OCI-LY7 (cell line): ENCODE measurements at regions not wholly inside any gene's neighbourhood (a gene's known extent, or its start where the extent isn't known, plus 50 kb on each side); places are given as distances from the start of the nearest gene placed in this dataset.

Experiments
- BruUV-seq: library from RNA; stranded (reverse); fragments of 400-500 nt; replicated peaks from 2 replicates; lab custom pipeline; 2021; lab: Mats Ljungman, UMichigan
- CTCF ChIA-PET: fragments of 300-600 bp; sonication (Branson Sonifier 250); formaldehyde crosslinking; loops from one replicate; lab custom pipeline; 2022; ENCODE audit warnings: antibody characterized with exemption; ENCODE audit not compliant: unreplicated experiment; lab: Charles Lee
- POLR2A ChIA-PET: fragments of 300-600 bp; sonication (Branson Sonifier 250); formaldehyde crosslinking; loops from one replicate; lab custom pipeline; 2022; ENCODE audit warnings: antibody characterized with exemption; lab: Charles Lee
- DNase-seq: peaks from one replicate; pipeline ENCODE4 v3.0.0-alpha.2; 2015; ENCODE audit warnings: low spot score
- H2AFZ ChIP-seq: fragments of 200-600 bp; sonication (generic), shearing (Covaris generic); 2 replicates; pipeline ENCODE4 v1.6.1; 2014; ENCODE audit warnings: mild to moderate bottlenecking, antibody characterized with exemption, low read length, moderate library complexity
- H3K27ac ChIP-seq: fragments of 200-600 bp; sonication (generic); 2 replicates; pipeline ENCODE4 v1.5.1; 2014; ENCODE audit warnings: mixed run types, low read depth, mild to moderate bottlenecking, moderate library complexity, low read length, inconsistent platforms; ENCODE audit not compliant: poor library complexity, severe bottlenecking
- H3K36me3 ChIP-seq: fragments of 200-600 bp; sonication (generic); 2 replicates; pipeline ENCODE4 v1.6.1; 2014; ENCODE audit warnings: mild to moderate bottlenecking, antibody characterized with exemption, low read length, moderate library complexity, mixed read lengths; ENCODE audit not compliant: insufficient read depth
- H3K4me1 ChIP-seq: fragments of 200-600 bp; sonication (generic); 2 replicates; pipeline ENCODE4 v1.5.1; 2014; ENCODE audit warnings: mild to moderate bottlenecking, low read length; ENCODE audit not compliant: insufficient read depth, poor library complexity, severe bottlenecking
- H3K4me2 ChIP-seq: fragments of 200-600 bp; sonication (generic); 2 replicates; pipeline ENCODE4 v1.6.1; 2014; ENCODE audit warnings: mild to moderate bottlenecking, low read length
- H3K4me3 ChIP-seq: fragments of 200-600 bp; sonication (generic); 2 replicates; pipeline ENCODE4 v1.5.1; 2014; ENCODE audit warnings: mild to moderate bottlenecking, low read depth, low read length; ENCODE audit not compliant: poor library complexity, severe bottlenecking
- H3K79me2 ChIP-seq: fragments of 200-600 bp; sonication (generic); 2 replicates; pipeline ENCODE4 v1.6.1; 2016; ENCODE audit warnings: low read depth, mild to moderate bottlenecking, low read length, moderate library complexity, mixed read lengths; ENCODE audit not compliant: insufficient read depth
- H3K9me2 ChIP-seq: fragments of 200-600 bp; sonication (generic); 2 replicates; pipeline ENCODE4 v1.6.1; 2016; ENCODE audit warnings: mild to moderate bottlenecking, low read length, mixed read lengths; ENCODE audit not compliant: insufficient read depth
- H3K9me3 ChIP-seq: fragments of 200-600 bp; sonication (generic); 2 replicates; pipeline ENCODE4 v1.6.1; 2014; ENCODE audit warnings: mild to moderate bottlenecking, mixed run types, low read length, mixed read lengths
- H4K20me1 ChIP-seq: fragments of 200-600 bp; sonication (generic); 2 replicates; pipeline ENCODE4 v1.6.1; 2014; ENCODE audit warnings: mild to moderate bottlenecking, antibody characterized with exemption, low read length, moderate library complexity, mixed read lengths; ENCODE audit not compliant: insufficient read depth
- EZH2phosphoT487 ChIP-seq: fragments of 200-600 bp; sonication (generic); IDR thresholded peaks from 2 replicates; pipeline ENCODE4 v1.6.1; 2018; ENCODE audit warnings: low read depth, borderline replicate concordance, mild to moderate bottlenecking, mixed run types, antibody characterized with exemption, low read length, moderate library complexity, mixed read lengths
- intact Hi-C: fragments of 100-400 bp; cut with micrococcal nuclease; formaldehyde crosslinking; loops from one replicate; pipeline ENCODE4 v1.10.0; 2022; ENCODE audit not compliant: unreplicated experiment
- TF ChIP-seq, protein P1 (sequence below): fragments of 200-600 bp; sonication (generic); conservative IDR thresholded peaks from 2 replicates; pipeline ENCODE4 v1.5.1; 2014; ENCODE audit warnings: mild to moderate bottlenecking, antibody characterized with exemption, low read length, moderate library complexity, mixed read lengths

DNA sequence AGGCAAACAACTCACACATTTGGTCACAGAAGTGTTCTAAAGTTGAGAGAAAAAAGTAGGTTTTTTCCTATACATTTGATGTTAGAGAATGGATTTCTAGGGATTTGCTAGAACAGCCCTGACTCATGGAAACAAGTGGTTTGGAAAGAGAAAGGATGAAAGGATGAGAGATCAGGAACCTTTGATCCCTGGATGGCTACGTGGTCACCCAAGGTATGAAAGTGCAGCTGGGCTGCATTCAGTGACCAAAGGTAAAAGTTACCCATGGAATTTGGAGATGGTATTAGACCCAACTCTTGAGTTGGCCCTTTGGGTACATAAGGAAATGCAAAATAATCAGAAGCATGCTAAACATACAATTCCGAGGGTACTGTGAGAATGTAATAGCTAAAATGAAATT lies 61.3 kb upstream of the SPIN1 start:
- POLR2A ChIA-PET = interaction anchor here (0.7 kb wide), 1 partner anchor 268 kb away, joined by 4 read pairs; no protein-coding TSS in a partner anchor
- Histone ChIP-seq H3K4me2 (no peak overlapping the region), H3K4me1 (peaks cover 23% of the 10 kb centered on the region), H3K4me3 (no peak overlapping the region), H2AFZ (no peak overlapping the region), H3K36me3 (no peaks in the 10 kb centered on the region), H3K9me3 (no peaks in the 10 kb centered on the region), H3K9me2 (no peaks in the 10 kb centered on the region), H3K27ac (no peak overlapping the region), H3K79me2 (no peaks in the 10 kb centered on the region), H4K20me1 (no peaks in the 10 kb centered on the region)
- no peak for DNase-seq
- intact Hi-C loops = no loop called here
- CTCF ChIA-PET = no interaction called here
- BruUV-seq = no TSS peak
- TF ChIP-seq, protein P1, sequence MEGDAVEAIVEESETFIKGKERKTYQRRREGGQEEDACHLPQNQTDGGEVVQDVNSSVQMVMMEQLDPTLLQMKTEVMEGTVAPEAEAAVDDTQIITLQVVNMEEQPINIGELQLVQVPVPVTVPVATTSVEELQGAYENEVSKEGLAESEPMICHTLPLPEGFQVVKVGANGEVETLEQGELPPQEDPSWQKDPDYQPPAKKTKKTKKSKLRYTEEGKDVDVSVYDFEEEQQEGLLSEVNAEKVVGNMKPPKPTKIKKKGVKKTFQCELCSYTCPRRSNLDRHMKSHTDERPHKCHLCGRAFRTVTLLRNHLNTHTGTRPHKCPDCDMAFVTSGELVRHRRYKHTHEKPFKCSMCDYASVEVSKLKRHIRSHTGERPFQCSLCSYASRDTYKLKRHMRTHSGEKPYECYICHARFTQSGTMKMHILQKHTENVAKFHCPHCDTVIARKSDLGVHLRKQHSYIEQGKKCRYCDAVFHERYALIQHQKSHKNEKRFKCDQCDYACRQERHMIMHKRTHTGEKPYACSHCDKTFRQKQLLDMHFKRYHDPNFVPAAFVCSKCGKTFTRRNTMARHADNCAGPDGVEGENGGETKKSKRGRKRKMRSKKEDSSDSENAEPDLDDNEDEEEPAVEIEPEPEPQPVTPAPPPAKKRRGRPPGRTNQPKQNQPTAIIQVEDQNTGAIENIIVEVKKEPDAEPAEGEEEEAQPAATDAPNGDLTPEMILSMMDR = no peak
- no peak for TF ChIP-seq EZH2phosphoT487

- no peak overlapping the region for H2AFZ ChIP-seq
- H3K4me3 ChIP-seq = no peak overlapping the region
- H3K4me2 ChIP-seq = no peak overlapping the region
- POLR2A ChIA-PET = interaction anchor here (0.7 to 0.8 kb wide), 2 partner anchors 14 to 999 kb away, joined by 3 read pairs; no protein-coding TSS in a partner anchor
- intact Hi-C loops = no loop called here
- H3K9me2 ChIP-seq = no peaks in the 10 kb centered on the region
- peaks cover 27% of the 10 kb centered on the region for H3K4me1 ChIP-seq
- H3K27ac ChIP-seq = no peak overlapping the region
- TF ChIP-seq, protein P1 = no peak
- TF ChIP-seq EZH2phosphoT487 = no peak
- CTCF ChIA-PET = no interaction called here
- no peaks in the 10 kb centered on the region for H3K9me3 ChIP-seq
- H4K20me1 ChIP-seq = no peaks in the 10 kb centered on the region
- BruUV-seq = no TSS peak
- no peaks in the 10 kb centered on the region for H3K36me3 ChIP-seq
- no peaks in the 10 kb centered on the region for H3K79me2 ChIP-seq
- no peak for DNase-seq
These were observed 62.2 kb upstream of the SPIN1 start for GRCh38 chr9:88326015-88326414.

- H3K9me3 ChIP-seq = no peaks in the 10 kb centered on the region
- H3K27ac ChIP-seq = peak overlapping the region; percentile 38
- BruUV-seq = no TSS peak
- ChIA-PET POLR2A (interaction anchor here (0.6 kb wide), 1 partner anchor 18 kb away, joined by 3 read pairs; no protein-coding TSS in a partner anchor), CTCF (interaction anchor here (0.7 kb wide), 1 partner anchor 767 kb away, joined by 3 read pairs; no protein-coding TSS in a partner anchor)
- H3K4me2 ChIP-seq = peak overlapping the region; percentile 32
- H3K4me1 ChIP-seq = peaks cover 27% of the 10 kb centered on the region
- no peaks in the 10 kb centered on the region for H3K9me2 ChIP-seq
- DNase-seq = peak; percentile 78
- H4K20me1 ChIP-seq = no peaks in the 10 kb centered on the region
- peak overlapping the region; percentile 48; the same call in 1 of the 2 replicates for H2AFZ ChIP-seq
- peak overlapping the region; percentile 13 for H3K4me3 ChIP-seq
- H3K36me3 ChIP-seq = no peaks in the 10 kb centered on the region
- no peaks in the 10 kb centered on the region for H3K79me2 ChIP-seq
- intact Hi-C loops = loop anchor here (2.0 kb wide), 1 partner anchor 66 kb away; the partner anchor contains the start of gene SPIN1
- TF ChIP-seq, protein P1 = no peak
- TF ChIP-seq EZH2phosphoT487 = no peak
These were observed 65.2 kb upstream of the SPIN1 start for GRCh38 chr9:88322906-88323566.
